Lower leg skin (tissue), 4 donors: ENCODE measurements at regions not wholly inside any gene's neighbourhood (a gene's known extent, or its start where the extent isn't known, plus 50 kb on each side); places are given as distances from the start of the nearest gene placed in this dataset.
A peak's percentile ranks its signal among the peaks of the same experiment; 100 is the strongest.

Source experiments
- DNase-seq, 2 donors: peaks; one replicate each; pipeline ENCODE4 v3.0.0-alpha.2; 2019; ENCODE audit warnings: low spot score in 2 of 2
- H3K4me3 ChIP-seq: fragments of 200-600 bp; sonication (generic); 2 replicates; pipeline ENCODE4 v1.5.1; 2017; ENCODE audit warnings: mild to moderate bottlenecking, low read depth; ENCODE audit not compliant: poor library complexity, severe bottlenecking
- POLR2A ChIP-seq, 2 donors: fragments of 450-650 bp; IDR thresholded peaks; one replicate each; pipeline ENCODE4 v1.6.1; 2016 to 2017; ENCODE audit warnings: antibody characterized with exemption in 2 of 2, mild to moderate bottlenecking in 1 of 2, moderate library complexity in 1 of 2
- WGBS, 2 donors: methylation state at CpG; one replicate each; pipeline ENCODE4 v1.1.5; 2018; 5-methylcytosine and 5-hydroxymethylcytosine counted together
- intact Hi-C: fragments of 100-400 bp; cut with DNase I; formaldehyde crosslinking; loops from one replicate; pipeline ENCODE4 v1.15.0; 2023; ENCODE audit warnings: low total_unique reads
- TF ChIP-seq, protein P1 (sequence below), 3 donors: fragments of 450-650 bp; IDR thresholded peaks; one replicate each; pipeline ENCODE4 v1.5.1; 2016; ENCODE audit warnings: antibody characterized with exemption in 3 of 3, mild to moderate bottlenecking in 3 of 3, moderate library complexity in 2 of 3

GRCh38 chr5:56647099-56647850 lies 168.1 kb upstream of the MAP3K1 start:
- WGBS, 2 donors = 48 to 59% methylated on average over 4 of the region's 4 CpGs
- DNase-seq = no peak

GRCh38 chr5:56641635-56642260 lies 173.6 kb upstream of the MAP3K1 start:
- no peak for TF ChIP-seq POLR2A (IDR thresholded peaks at IDR 0.05)
- TF ChIP-seq, protein P1, sequence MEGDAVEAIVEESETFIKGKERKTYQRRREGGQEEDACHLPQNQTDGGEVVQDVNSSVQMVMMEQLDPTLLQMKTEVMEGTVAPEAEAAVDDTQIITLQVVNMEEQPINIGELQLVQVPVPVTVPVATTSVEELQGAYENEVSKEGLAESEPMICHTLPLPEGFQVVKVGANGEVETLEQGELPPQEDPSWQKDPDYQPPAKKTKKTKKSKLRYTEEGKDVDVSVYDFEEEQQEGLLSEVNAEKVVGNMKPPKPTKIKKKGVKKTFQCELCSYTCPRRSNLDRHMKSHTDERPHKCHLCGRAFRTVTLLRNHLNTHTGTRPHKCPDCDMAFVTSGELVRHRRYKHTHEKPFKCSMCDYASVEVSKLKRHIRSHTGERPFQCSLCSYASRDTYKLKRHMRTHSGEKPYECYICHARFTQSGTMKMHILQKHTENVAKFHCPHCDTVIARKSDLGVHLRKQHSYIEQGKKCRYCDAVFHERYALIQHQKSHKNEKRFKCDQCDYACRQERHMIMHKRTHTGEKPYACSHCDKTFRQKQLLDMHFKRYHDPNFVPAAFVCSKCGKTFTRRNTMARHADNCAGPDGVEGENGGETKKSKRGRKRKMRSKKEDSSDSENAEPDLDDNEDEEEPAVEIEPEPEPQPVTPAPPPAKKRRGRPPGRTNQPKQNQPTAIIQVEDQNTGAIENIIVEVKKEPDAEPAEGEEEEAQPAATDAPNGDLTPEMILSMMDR (IDR thresholded peaks at IDR 0.05) = no peak
- H3K4me3 ChIP-seq = no peak overlapping the region
- intact Hi-C loops = no loop called here
- WGBS, 2 donors = 62% methylated on average over 8 of the region's 8 CpGs
- DNase-seq = no peak

More at GRCh38 chr5:56647099-56647850, 168.1 kb upstream of the MAP3K1 start:
- TF ChIP-seq POLR2A (IDR thresholded peaks at IDR 0.05) = no peak
- TF ChIP-seq, protein P1 (IDR thresholded peaks at IDR 0.05) = no peak
- H3K4me3 ChIP-seq = no peak overlapping the region
- intact Hi-C loops = loop anchor here (5.0 kb wide), 1 partner anchor 180 kb away; no protein-coding TSS in a partner anchor

- H3K4me3 ChIP-seq = no peak overlapping the region
- peak in 1 of 2 donors; percentile 23 for DNase-seq
- intact Hi-C loops = no loop called here
- TF ChIP-seq, protein P1 (IDR thresholded peaks at IDR 0.05) = no peak
- WGBS, 2 donors = 75 to 76% methylated on average over 3 of the region's 3 CpGs
These were observed 174.5 kb upstream of the MAP3K1 start for GRCh38 chr5:56640763-56641406.

- intact Hi-C loops = loop anchor here (2.0 kb wide), 1 partner anchor 47 kb away; no protein-coding TSS in a partner anchor
- TF ChIP-seq, protein P1 (IDR thresholded peaks at IDR 0.05) = no peak
- no peak for TF ChIP-seq POLR2A (IDR thresholded peaks at IDR 0.05)
- 74 to 80% methylated on average over 2 of the region's 2 CpGs for WGBS, 2 donors
- DNase-seq = no peak
- no peak overlapping the region for H3K4me3 ChIP-seq
These were observed 175.9 kb upstream of the MAP3K1 start for GRCh38 chr5:56639476-56639875.

GRCh38 chr5:56638768-56639238 lies 176.5 kb upstream of the MAP3K1 start:
- WGBS, 2 donors = 52 to 62% methylated on average over 5 of the region's 5 CpGs
- intact Hi-C loops = loop anchor here (2.0 kb wide), 1 partner anchor 48 kb away; no protein-coding TSS in a partner anchor
- TF ChIP-seq, protein P1 (IDR thresholded peaks at IDR 0.05) = no peak
- no peak for TF ChIP-seq POLR2A (IDR thresholded peaks at IDR 0.05)
- H3K4me3 ChIP-seq = no peak overlapping the region
- DNase-seq = peak in 1 of 2 donors; percentile 27
